WERI-Rb-1 (cell line): ENCODE measurements at regions not wholly inside any gene's neighbourhood (a gene's known extent, or its start where the extent isn't known, plus 50 kb on each side); places are given as distances from the start of the nearest gene placed in this dataset.

ENCODE experiments used
- DNase-seq: peaks from one replicate; pipeline ENCODE4 v3.0.0-alpha.2; 2020
- H3K27ac ChIP-seq: fragments of 250-450 bp; sonication (Bioruptor Pico); 2 replicates; pipeline ENCODE4 v1.5.1; 2020; ENCODE audit warnings: mild to moderate bottlenecking, moderate library complexity
- H3K27me3 ChIP-seq: fragments of 250-450 bp; sonication (Bioruptor Pico); 2 replicates; pipeline ENCODE4 v1.5.1; 2021; ENCODE audit warnings: mild to moderate bottlenecking, low read depth, moderate library complexity; ENCODE audit not compliant: insufficient read depth, severe bottlenecking
- H3K36me3 ChIP-seq: fragments of 250-450 bp; sonication (Bioruptor Pico); 2 replicates; pipeline ENCODE4 v1.5.1; 2020; ENCODE audit warnings: mild to moderate bottlenecking, moderate library complexity
- H3K4me3 ChIP-seq: 2 replicates; pipeline ENCODE4 v1.5.1; 2011; ENCODE audit warnings: low read depth, mild to moderate bottlenecking, control low read depth, low read length
- H3K9me3 ChIP-seq: fragments of 250-450 bp; sonication (Bioruptor Pico); 2 replicates; pipeline ENCODE4 v1.5.1; 2021; ENCODE audit warnings: mild to moderate bottlenecking, moderate library complexity; ENCODE audit not compliant: severe bottlenecking
- TF ChIP-seq, protein P1 (sequence below): IDR thresholded peaks from 2 replicates; pipeline ENCODE4 v1.5.1; 2011; ENCODE audit warnings: low read depth, mild to moderate bottlenecking, control low read depth, inconsistent platforms, low read length

GRCh38 chr7:136290351-136290750 lies 313.2 kb upstream of the MTPN start:
- Histone ChIP-seq H3K27ac (no peak overlapping the region), H3K27me3 (no peaks in the 10 kb centered on the region), H3K36me3 (no peaks in the 10 kb centered on the region), H3K9me3 (no peaks in the 10 kb centered on the region), H3K4me3 (no peak overlapping the region)
- TF ChIP-seq, protein P1, sequence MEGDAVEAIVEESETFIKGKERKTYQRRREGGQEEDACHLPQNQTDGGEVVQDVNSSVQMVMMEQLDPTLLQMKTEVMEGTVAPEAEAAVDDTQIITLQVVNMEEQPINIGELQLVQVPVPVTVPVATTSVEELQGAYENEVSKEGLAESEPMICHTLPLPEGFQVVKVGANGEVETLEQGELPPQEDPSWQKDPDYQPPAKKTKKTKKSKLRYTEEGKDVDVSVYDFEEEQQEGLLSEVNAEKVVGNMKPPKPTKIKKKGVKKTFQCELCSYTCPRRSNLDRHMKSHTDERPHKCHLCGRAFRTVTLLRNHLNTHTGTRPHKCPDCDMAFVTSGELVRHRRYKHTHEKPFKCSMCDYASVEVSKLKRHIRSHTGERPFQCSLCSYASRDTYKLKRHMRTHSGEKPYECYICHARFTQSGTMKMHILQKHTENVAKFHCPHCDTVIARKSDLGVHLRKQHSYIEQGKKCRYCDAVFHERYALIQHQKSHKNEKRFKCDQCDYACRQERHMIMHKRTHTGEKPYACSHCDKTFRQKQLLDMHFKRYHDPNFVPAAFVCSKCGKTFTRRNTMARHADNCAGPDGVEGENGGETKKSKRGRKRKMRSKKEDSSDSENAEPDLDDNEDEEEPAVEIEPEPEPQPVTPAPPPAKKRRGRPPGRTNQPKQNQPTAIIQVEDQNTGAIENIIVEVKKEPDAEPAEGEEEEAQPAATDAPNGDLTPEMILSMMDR = no peak
- DNase-seq = no peak

DNA sequence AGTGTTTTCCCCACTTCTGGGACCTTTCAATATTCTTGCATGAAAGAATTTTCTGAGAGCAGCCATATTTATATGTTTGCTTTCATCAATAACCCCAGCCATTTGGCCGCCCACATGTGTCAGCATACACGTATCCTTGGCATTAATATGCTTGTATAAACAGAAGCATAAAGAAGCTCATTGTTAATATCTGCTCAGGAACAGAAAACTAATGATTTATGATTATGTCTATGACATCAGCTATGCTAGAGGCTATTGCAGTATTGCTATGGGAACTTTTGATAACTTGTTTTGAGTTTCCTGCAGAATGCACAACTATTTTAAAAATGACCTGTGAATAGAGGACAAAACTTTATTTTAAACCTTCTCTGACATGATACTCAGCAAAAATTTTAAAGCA lies 300.9 kb upstream of the MTPN start:
- Histone ChIP-seq H3K36me3 (no peaks in the 10 kb centered on the region), H3K9me3 (no peaks in the 10 kb centered on the region), H3K4me3 (no peak overlapping the region), H3K27me3 (no peaks in the 10 kb centered on the region), H3K27ac (no peak overlapping the region)
- TF ChIP-seq, protein P1 = no peak
- no peak for DNase-seq

DNA sequence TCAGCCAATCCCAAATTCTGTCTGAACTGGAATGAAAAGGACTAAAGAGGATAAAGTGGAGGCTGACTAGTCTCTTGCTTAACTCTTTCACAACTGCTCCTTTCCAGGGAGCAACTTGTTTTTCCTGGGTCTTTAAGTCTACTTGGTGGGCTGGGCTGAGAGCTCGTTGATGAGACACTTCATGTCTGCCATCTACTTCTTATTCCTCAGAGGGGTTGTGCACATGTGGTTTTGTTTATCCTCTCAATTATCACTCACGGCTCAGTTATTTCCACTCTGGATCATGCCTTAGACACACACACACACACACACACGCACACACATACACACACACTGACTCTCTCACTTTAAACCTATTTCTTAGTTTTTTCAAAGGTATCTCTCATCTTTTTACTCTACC lies 298.6 kb upstream of the MTPN start:
- H3K4me3 ChIP-seq = no peak overlapping the region

DNA sequence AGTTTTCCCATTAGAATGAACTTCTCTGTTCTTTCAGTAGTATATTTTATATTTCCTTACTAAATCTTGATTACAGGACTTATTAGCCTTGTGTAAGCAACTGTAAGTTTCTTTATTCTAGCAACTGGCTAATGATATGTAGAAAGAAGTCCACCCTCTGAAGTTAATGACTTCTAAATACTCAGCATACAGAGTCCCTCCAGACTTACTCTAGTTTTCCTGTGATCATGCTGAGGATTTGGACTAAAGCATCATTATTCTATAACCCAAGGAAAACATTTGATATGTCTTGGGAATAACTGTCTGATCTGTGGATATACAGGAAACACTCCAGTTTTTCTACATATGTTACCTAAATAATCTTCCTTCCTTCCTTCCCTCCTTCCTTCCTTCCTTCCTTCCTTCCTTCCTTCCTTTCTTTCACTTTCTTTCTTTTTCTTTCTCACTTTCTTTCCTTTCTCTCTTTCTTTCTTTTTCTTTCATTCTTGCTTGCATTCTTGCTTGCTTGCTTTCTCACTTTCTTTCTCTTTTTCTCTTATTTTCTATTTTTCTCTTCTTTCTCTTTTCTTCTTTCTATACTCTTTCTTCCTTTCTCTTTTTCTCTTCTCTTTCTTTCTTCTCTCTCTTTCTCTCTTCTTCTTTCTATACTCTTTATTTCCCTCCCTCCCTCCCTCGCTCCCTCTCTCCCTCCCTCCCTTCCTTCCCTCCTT lies 297.6 kb upstream of the MTPN start:
- Histone ChIP-seq H3K27ac (no peak overlapping the region), H3K36me3 (no peaks in the 10 kb centered on the region), H3K4me3 (no peak overlapping the region), H3K27me3 (no peaks in the 10 kb centered on the region), H3K9me3 (no peaks in the 10 kb centered on the region)
- TF ChIP-seq, protein P1 = no peak
- no peak for DNase-seq

More for the DNA sequence above, 298.6 kb upstream of the MTPN start:
- H3K9me3 ChIP-seq = no peaks in the 10 kb centered on the region
- no peak overlapping the region for H3K27ac ChIP-seq
- H3K36me3 ChIP-seq = no peaks in the 10 kb centered on the region
- TF ChIP-seq, protein P1 = no peak
- DNase-seq = no peak
- H3K27me3 ChIP-seq = no peaks in the 10 kb centered on the region

DNA sequence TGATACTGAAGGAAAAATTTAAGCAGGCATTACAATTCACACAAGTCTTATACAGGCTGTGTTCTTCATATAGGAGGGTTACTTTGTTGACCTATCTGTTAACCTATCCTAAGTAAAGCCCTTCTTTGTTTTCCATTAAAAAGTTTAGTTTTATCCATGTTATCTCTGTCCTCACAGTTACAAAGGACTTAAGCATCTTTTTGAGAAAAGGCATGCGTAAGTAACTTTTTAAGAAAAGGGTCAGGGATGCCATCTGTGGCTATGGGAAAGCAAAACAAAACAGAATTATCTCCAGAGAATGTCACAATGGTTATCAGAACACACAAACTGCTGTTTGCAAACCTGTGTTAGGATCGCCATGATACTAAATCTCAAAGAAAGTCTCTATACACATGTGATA lies 295.8 kb upstream of the MTPN start:
- no peak overlapping the region for H3K27ac ChIP-seq
- TF ChIP-seq, protein P1 = no peak
- no peak for DNase-seq

DNA sequence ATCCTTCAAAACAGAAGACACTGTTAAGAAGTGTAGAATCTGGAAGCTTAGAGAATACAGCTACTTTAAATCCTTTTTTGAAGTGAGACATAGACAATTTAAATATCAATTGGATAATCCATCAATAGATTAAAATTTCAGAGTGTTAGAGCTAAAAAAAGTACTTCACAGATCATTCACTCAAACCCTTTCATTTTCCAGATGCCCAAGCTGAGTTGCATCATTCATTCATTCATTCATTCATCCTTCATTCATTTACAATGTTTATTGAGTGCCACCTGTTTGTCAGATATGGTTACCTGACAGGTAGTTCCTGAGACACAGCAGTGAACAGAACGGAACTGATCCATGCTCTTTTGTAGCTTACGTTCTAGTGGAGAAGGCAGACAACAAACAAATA lies 290.7 kb upstream of the MTPN start:
- TF ChIP-seq, protein P1 = no peak
- no peak for DNase-seq
- no peak overlapping the region for H3K27ac ChIP-seq
- H3K4me3 ChIP-seq = no peak overlapping the region
- no peaks in the 10 kb centered on the region for H3K36me3 ChIP-seq
- peaks cover 10% of the 10 kb centered on the region for H3K9me3 ChIP-seq
- no peaks in the 10 kb centered on the region for H3K27me3 ChIP-seq

More for the DNA sequence above, 295.8 kb upstream of the MTPN start:
- Histone ChIP-seq H3K36me3 (no peaks in the 10 kb centered on the region), H3K9me3 (no peaks in the 10 kb centered on the region), H3K27me3 (no peaks in the 10 kb centered on the region), H3K4me3 (no peak overlapping the region)
